GM12878 (cell line): ENCODE measurements at regions not wholly inside any gene's neighbourhood (a gene's known extent, or its start where the extent isn't known, plus 50 kb on each side); places are given as distances from the start of the nearest gene placed in this dataset.

Source experiments
- ATAC-seq: fragments of 200-7000 bp; cut with Tn5 transposase; 3 replicates; pipeline ENCODE4 v1.9.1; 2020; ENCODE audit warnings: mild to moderate bottlenecking, moderate library complexity
- BruUV-seq: library from RNA; stranded (reverse); fragments of 400-500 nt; replicated peaks from 2 replicates; lab custom pipeline; 2021; lab: Mats Ljungman, UMichigan
- CTCF ChIA-PET: fragments of 300-600 bp; sonication (Branson Sonifier 250); formaldehyde crosslinking; extraction: SDS; loops from one replicate; lab custom pipeline; 2021; ENCODE audit warnings: inconsistent platforms; lab: Yijun Ruan, JAX
- POLR2A ChIA-PET: fragments of 350-600 bp; formaldehyde crosslinking; extraction: SDS; loops from one replicate; lab custom pipeline; 2021; ENCODE audit warnings: inconsistent platforms; lab: Charles Lee
- RAD21 ChIA-PET: fragments of 300-600 bp; sonication (Branson Sonifier 250); formaldehyde crosslinking; loops from one replicate; lab custom pipeline; 2023; ENCODE audit warnings: antibody characterized with exemption; ENCODE audit not compliant: unreplicated experiment; lab: Charles Lee
- SMC1A ChIA-PET: fragments of 300-600 bp; sonication (Branson Sonifier 250); formaldehyde crosslinking; loops from one replicate; lab custom pipeline; 2023; ENCODE audit not compliant: unreplicated experiment, uncharacterized antibody; lab: Charles Lee
- DNase-seq: peaks from one replicate; pipeline ENCODE4 v3.0.0-alpha.2; 2011; ENCODE audit warnings: low read depth, low spot score
- FAIRE-seq: peaks from 3 replicates; lab custom pipeline; 2011; peaks lifted over from hg19 to GRCh38; lab: Jason Lieb, UNC
- H2AFZ ChIP-seq: 2 replicates; pipeline ENCODE4 v1.6.0; 2011; ENCODE audit warnings: low read depth, low read length, control low read depth; ENCODE audit not compliant: control insufficient read depth
- H3K27ac ChIP-seq: 2 replicates; pipeline ENCODE4 v1.5.1; 2011; ENCODE audit warnings: control low read depth; ENCODE audit not compliant: control insufficient read depth, insufficient read depth
- H3K27me3 ChIP-seq, 2 experiments: replicated peaks in 1 of 2; 2 replicates each; pipeline versions ENCODE4 v1.6.0 to v1.6.1; 2011; ENCODE audit warnings: low read length in 1 of 2; ENCODE audit not compliant: control insufficient read depth in 2 of 2, insufficient read depth in 2 of 2
- H3K36me3 ChIP-seq, 2 experiments: 2 replicates each; pipeline ENCODE4 v1.5.1; 2011; ENCODE audit warnings: low read length in 1 of 2; ENCODE audit not compliant: control insufficient read depth in 2 of 2, insufficient read depth in 2 of 2
- H3K4me1 ChIP-seq: 2 replicates; pipeline ENCODE4 v1.6.1; 2011; ENCODE audit warnings: mild to moderate bottlenecking, low read length, moderate library complexity, mixed read lengths; ENCODE audit not compliant: control insufficient read depth, insufficient read depth
- H3K4me2 ChIP-seq: 2 replicates; pipeline ENCODE4 v1.6.0; 2011; ENCODE audit warnings: control low read depth; ENCODE audit not compliant: control insufficient read depth, insufficient read depth
- H3K4me3 ChIP-seq: fragments of 200-600 bp; sonication (generic); 2 replicates; pipeline ENCODE4 v1.5.1; 2016
- H3K79me2 ChIP-seq: 2 replicates; pipeline ENCODE4 v1.6.0; 2011; ENCODE audit warnings: low read length; ENCODE audit not compliant: control insufficient read depth, insufficient read depth
- H3K9ac ChIP-seq: 2 replicates; pipeline ENCODE4 v1.8.0; 2011; ENCODE audit warnings: low read length, control low read depth, mixed read lengths; ENCODE audit not compliant: control insufficient read depth, insufficient read depth
- H3K9me3 ChIP-seq: replicated peaks from 3 replicates; pipeline ENCODE4 v1.5.1; 2011; ENCODE audit warnings: mild to moderate bottlenecking, low read length; ENCODE audit not compliant: control insufficient read depth, insufficient read depth
- H4K20me1 ChIP-seq: 2 replicates; pipeline ENCODE4 v1.6.0; 2011; ENCODE audit not compliant: control insufficient read depth, insufficient read depth
- CBFB ChIP-seq: IDR thresholded peaks from 2 replicates; pipeline ENCODE4 v1.6.1; 2016; ENCODE audit warnings: antibody characterized with exemption, low read depth
- IKZF1 ChIP-seq: fragments of 450-650 bp; conservative IDR thresholded peaks from 2 replicates; pipeline ENCODE4 v1.6.1; 2017; ENCODE audit warnings: antibody characterized with exemption, mild to moderate bottlenecking
- MXI1 ChIP-seq: fragments of 150-350 bp; IDR thresholded peaks from 2 replicates; pipeline ENCODE4 v1.6.1; 2011; ENCODE audit warnings: low read depth, mild to moderate bottlenecking, inconsistent platforms, low read length, improper control_type of control experiment
- NR2C1 ChIP-seq: fragments of 450-650 bp; IDR thresholded peaks from 2 replicates; pipeline ENCODE4 v1.6.1; 2017; ENCODE audit warnings: antibody characterized with exemption, mild to moderate bottlenecking, moderate library complexity
- SMAD1 ChIP-seq: fragments of 450-650 bp; IDR thresholded peaks from 2 replicates; pipeline ENCODE4 v1.6.1; 2018; ENCODE audit warnings: mild to moderate bottlenecking, low read depth; ENCODE audit not compliant: partially characterized antibody
- STAT1 ChIP-seq: fragments of 450-650 bp; conservative IDR thresholded peaks from 2 replicates; pipeline ENCODE4 v1.6.1; 2014; ENCODE audit warnings: antibody characterized with exemption, mild to moderate bottlenecking
- WGBS: methylation state at CpG from one replicate; pipeline ENCODE4 v1.1.6; 2016; ENCODE audit warnings: low lambda C conversion rate; ENCODE audit not compliant: insufficient replicate concordance, insufficient coverage; ENCODE audit errors: missing lambda C conversion rate; 5-methylcytosine and 5-hydroxymethylcytosine counted together
- in situ Hi-C: fragments of 300-500 bp; cut with MboI; formaldehyde crosslinking; loops from 9 replicates; pipeline ENCODE4 v1.14.3; 2018; ENCODE audit warnings: mixed read lengths
- intact Hi-C: fragments of 100-400 bp; cut with micrococcal nuclease; formaldehyde crosslinking; loops from one replicate; pipeline ENCODE4 v1.14.2; 2022; ENCODE audit not compliant: unreplicated experiment
- TF ChIP-seq, protein P1 (sequence below), 3 experiments: IDR thresholded peaks in 2 of 3; conservative IDR thresholded peaks in 1 of 3; 2 replicates each; pipeline ENCODE4 v1.5.1; 2011; ENCODE audit warnings: low read depth in 3 of 3, low read length in 3 of 3, mild to moderate bottlenecking in 3 of 3, control low read depth in 2 of 3, moderate library complexity in 2 of 3, inconsistent platforms in 1 of 3, mixed read lengths in 1 of 3; ENCODE audit not compliant: control insufficient read depth in 2 of 3, insufficient read depth in 1 of 3; ENCODE audit errors: extremely low read depth in 1 of 3
- TF ChIP-seq, protein P2 (sequence below): IDR thresholded peaks from 2 replicates; pipeline ENCODE4 v1.6.1; 2011; ENCODE audit warnings: low read depth, mild to moderate bottlenecking, low read length, moderate library complexity, borderline replicate concordance; ENCODE audit errors: extremely low read depth
- TF ChIP-seq, protein P3 (sequence below): fragments of 450-650 bp; IDR thresholded peaks from 2 replicates; pipeline ENCODE4 v1.6.1; 2016; ENCODE audit warnings: mild to moderate bottlenecking

DNA sequence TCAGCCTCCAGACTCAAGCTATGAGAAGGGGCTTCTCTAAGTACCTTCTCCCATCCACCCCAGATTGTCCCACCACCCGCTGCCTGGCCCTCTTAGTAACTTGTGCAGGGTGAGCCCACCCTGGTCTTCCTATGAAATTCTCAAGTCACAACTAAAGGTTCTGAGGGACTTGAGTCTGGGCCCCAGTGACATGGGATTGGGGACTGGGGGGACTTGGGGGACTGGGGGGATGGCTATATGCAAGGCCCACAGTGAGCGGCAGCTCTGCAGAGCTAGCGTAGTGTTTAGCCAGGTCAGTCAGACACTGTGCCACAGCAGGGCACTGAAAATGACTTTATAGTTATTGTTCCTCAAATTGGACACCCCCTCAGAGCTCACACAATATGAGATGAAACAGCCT lies 622.3 kb upstream of the CADM1 start:
- Histone ChIP-seq H4K20me1 (no peaks in the 10 kb centered on the region), H3K9me3 (no peaks in the 10 kb centered on the region)
- no peak for TF ChIP-seq CBFB
- TF ChIP-seq, all 136 proteins: peak for 0
- Histone ChIP-seq H3K79me2 (no peaks in the 10 kb centered on the region), H3K4me3 (no peak overlapping the region), H3K27ac (no peak overlapping the region), H3K36me3 (no peaks in the 10 kb centered on the region), H3K9ac (no peak overlapping the region), H2AFZ (no peak overlapping the region), H3K4me2 (no peak overlapping the region), H3K4me1 (no peaks in the 10 kb centered on the region), H3K27me3 (no peaks in the 10 kb centered on the region)
- ATAC-seq (no peak), DNase-seq (no peak), FAIRE-seq (no peak)
- CTCF ChIA-PET, result no interaction called here
- SMC1A ChIA-PET, result no interaction called here
- WGBS, result 49% methylated on average over 3 of the region's 3 CpGs
- BruUV-seq, result no TSS peak
- in situ Hi-C loops, result no loop called here
- RAD21 ChIA-PET, result no interaction called here
- intact Hi-C loops, result no loop called here
- POLR2A ChIA-PET, result no interaction called here

DNA sequence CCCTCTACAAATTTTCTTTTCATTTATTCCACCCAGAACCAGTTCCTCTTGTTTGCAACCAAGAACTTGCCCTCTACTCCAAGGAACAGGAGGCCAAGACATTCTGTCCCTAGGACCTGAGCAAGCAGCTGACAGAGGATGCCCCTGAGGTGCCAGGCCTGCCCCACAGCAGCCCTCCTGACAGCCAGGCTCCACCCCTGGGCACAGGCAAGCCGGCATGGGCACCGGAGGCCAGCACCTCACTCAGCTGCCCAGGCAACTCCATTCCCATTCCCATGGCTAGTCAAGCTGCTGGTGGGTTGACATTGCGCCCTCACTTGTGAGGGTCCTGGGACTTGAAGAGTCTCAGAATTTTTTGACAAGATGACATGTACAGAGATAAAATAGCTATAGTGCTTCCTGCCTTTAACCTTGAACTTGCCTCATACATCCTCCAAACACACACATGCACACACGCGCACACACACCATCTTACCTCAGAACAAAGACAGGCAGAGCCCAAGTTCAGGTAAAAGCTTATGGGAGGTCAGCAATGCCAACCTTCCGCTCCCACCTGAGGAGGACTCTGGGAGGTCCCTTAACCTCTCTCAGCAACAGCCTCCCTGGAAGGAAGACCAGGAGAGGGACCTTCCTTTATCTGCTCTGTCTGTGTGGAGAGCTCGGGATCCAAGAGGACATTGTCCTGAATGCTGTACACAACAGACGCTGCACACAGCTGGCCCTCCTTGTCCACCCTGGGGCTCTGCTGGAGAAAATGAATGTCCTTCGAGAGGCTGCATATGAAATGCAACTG lies 620.9 kb upstream of the CADM1 start:
- intact Hi-C loops (no loop called here), in situ Hi-C loops (no loop called here)
- WGBS, result 57% methylated on average over 9 of the region's 9 CpGs
- no peaks in the 10 kb centered on the region for H3K36me3 ChIP-seq
- no peaks in the 10 kb centered on the region for H3K79me2 ChIP-seq
- H2AFZ ChIP-seq, result no peak overlapping the region
- H3K27me3 ChIP-seq, result no peaks in the 10 kb centered on the region
- no TSS peak for BruUV-seq
- FAIRE-seq (no peak), DNase-seq (no peak), ATAC-seq (no peak)
- no peak overlapping the region for H3K27ac ChIP-seq
- no peaks in the 10 kb centered on the region for H3K4me1 ChIP-seq
- no peaks in the 10 kb centered on the region for H3K9me3 ChIP-seq
- no peak overlapping the region for H3K4me2 ChIP-seq
- CTCF ChIA-PET, result no interaction called here
- H3K4me3 ChIP-seq, result no peak overlapping the region
- no peaks in the 10 kb centered on the region for H4K20me1 ChIP-seq
- POLR2A ChIA-PET, result no interaction called here
- RAD21 ChIA-PET, result no interaction called here
- SMC1A ChIA-PET, result no interaction called here
- no peak overlapping the region for H3K9ac ChIP-seq
- TF ChIP-seq, protein P1, sequence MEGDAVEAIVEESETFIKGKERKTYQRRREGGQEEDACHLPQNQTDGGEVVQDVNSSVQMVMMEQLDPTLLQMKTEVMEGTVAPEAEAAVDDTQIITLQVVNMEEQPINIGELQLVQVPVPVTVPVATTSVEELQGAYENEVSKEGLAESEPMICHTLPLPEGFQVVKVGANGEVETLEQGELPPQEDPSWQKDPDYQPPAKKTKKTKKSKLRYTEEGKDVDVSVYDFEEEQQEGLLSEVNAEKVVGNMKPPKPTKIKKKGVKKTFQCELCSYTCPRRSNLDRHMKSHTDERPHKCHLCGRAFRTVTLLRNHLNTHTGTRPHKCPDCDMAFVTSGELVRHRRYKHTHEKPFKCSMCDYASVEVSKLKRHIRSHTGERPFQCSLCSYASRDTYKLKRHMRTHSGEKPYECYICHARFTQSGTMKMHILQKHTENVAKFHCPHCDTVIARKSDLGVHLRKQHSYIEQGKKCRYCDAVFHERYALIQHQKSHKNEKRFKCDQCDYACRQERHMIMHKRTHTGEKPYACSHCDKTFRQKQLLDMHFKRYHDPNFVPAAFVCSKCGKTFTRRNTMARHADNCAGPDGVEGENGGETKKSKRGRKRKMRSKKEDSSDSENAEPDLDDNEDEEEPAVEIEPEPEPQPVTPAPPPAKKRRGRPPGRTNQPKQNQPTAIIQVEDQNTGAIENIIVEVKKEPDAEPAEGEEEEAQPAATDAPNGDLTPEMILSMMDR (IDR thresholded peaks at IDR 0.05 in 2 of 3, conservative IDR thresholded peaks at IDR 0.05 in 1 of 3; ENCODE audit: control insufficient read depth in 2 of 3, extremely low read depth in 1 of 3, insufficient read depth in 1 of 3, low read depth in 3 of 3, low read length in 3 of 3), result no peak
- TF ChIP-seq NR2C1 (no peak), SMAD1 (no peak), MXI1 (no peak), STAT1 (no peak), IKZF1 (no peak)
- TF ChIP-seq, protein P2, sequence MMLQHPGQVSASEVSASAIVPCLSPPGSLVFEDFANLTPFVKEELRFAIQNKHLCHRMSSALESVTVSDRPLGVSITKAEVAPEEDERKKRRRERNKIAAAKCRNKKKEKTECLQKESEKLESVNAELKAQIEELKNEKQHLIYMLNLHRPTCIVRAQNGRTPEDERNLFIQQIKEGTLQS, result no peak
- TF ChIP-seq, protein P3, sequence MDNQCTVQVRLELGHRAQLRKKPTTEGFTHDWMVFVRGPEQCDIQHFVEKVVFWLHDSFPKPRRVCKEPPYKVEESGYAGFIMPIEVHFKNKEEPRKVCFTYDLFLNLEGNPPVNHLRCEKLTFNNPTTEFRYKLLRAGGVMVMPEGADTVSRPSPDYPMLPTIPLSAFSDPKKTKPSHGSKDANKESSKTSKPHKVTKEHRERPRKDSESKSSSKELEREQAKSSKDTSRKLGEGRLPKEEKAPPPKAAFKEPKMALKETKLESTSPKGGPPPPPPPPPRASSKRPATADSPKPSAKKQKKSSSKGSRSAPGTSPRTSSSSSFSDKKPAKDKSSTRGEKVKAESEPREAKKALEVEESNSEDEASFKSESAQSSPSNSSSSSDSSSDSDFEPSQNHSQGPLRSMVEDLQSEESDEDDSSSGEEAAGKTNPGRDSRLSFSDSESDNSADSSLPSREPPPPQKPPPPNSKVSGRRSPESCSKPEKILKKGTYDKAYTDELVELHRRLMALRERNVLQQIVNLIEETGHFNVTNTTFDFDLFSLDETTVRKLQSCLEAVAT, result no peak
